ENCODE measurements at regions not wholly inside any gene's neighbourhood (a gene's known extent, or its start where the extent isn't known, plus 50 kb on each side); places are given as distances from the start of the nearest gene placed in this dataset.
"Not testable (repeated sequence)": the region's sequence is repeated elsewhere in the genome, so short reads cannot be mapped to it uniquely, and the experiment has no call there.

- DNase-seq (ENCODE audit: low read depth): no peak
These were observed 54.9 kb upstream of the ZBTB18 start for GRCh38 chr1:243996223-243996622.

GRCh38 chr1:243991650-243992049 lies 59.4 kb upstream of the ZBTB18 start:
- peak; percentile 14 for DNase-seq (ENCODE audit: low read depth)

- no peak for DNase-seq (ENCODE audit: low read depth)
These were observed 66.3 kb upstream of the ZBTB18 start for GRCh38 chr1:243984788-243985187.

- no peak for DNase-seq (ENCODE audit: low read depth)
These were observed 68.5 kb upstream of the ZBTB18 start for GRCh38 chr1:243982447-243983018.

GRCh38 chr1:243980471-243980870 lies 70.6 kb upstream of the ZBTB18 start:
- DNase-seq (ENCODE audit: low read depth): no peak

GRCh38 chr1:243980071-243980470 lies 71.0 kb upstream of the ZBTB18 start:
- DNase-seq (ENCODE audit: low read depth): no peak

GRCh38 chr1:243979396-243979795 lies 71.7 kb upstream of the ZBTB18 start:
- no peak for DNase-seq (ENCODE audit: low read depth)

GRCh38 chr1:243977094-243977493 lies 74.0 kb upstream of the ZBTB18 start:
- DNase-seq (ENCODE audit: low read depth): no peak

GRCh38 chr1:243974451-243975292 lies 76.4 kb upstream of the ZBTB18 start:
- DNase-seq (ENCODE audit: low read depth): no peak

GRCh38 chr1:243973169-243973568 lies 77.9 kb upstream of the ZBTB18 start:
- DNase-seq (ENCODE audit: low read depth): no peak

GRCh38 chr1:243970077-243970476 lies 81.0 kb upstream of the ZBTB18 start:
- DNase-seq (ENCODE audit: low read depth): no peak

- no peak for DNase-seq (ENCODE audit: low read depth)
These were observed 82.7 kb upstream of the ZBTB18 start for GRCh38 chr1:243968413-243968812.

- no peak for DNase-seq (ENCODE audit: low read depth)
These were observed 86.2 kb upstream of the ZBTB18 start for GRCh38 chr1:243964915-243965314.

- DNase-seq (ENCODE audit: low read depth): no peak
These were observed 87.5 kb upstream of the ZBTB18 start for GRCh38 chr1:243963571-243963970.

- DNase-seq (ENCODE audit: low read depth): no peak
These were observed 88.5 kb upstream of the ZBTB18 start for GRCh38 chr1:243962541-243962940.

- no peak for DNase-seq (ENCODE audit: low read depth)
These were observed 91.1 kb upstream of the ZBTB18 start for GRCh38 chr1:243959998-243960397.

GRCh38 chr1:243957141-243957540 lies 93.9 kb upstream of the ZBTB18 start:
- DNase-seq (ENCODE audit: low read depth): no peak

- DNase-seq (ENCODE audit: low read depth): no peak
These were observed 94.6 kb upstream of the ZBTB18 start for GRCh38 chr1:243956450-243956849.

GRCh38 chr1:243951207-243951606 lies 99.9 kb upstream of the ZBTB18 start:
- not testable (repeated sequence) for DNase-seq (ENCODE audit: low read depth)

GRCh38 chr1:243950166-243950565 lies 100.1 kb upstream of the AKT3 start:
- peak; percentile 77 for DNase-seq (ENCODE audit: low read depth)

GRCh38 chr1:243946946-243947345 lies 96.9 kb upstream of the AKT3 start:
- no peak for DNase-seq (ENCODE audit: low read depth)

- no peak for DNase-seq (ENCODE audit: low read depth)
These were observed 96.2 kb upstream of the AKT3 start for GRCh38 chr1:243946253-243946652.

- DNase-seq (ENCODE audit: low read depth): no peak
These were observed 95.7 kb upstream of the AKT3 start for GRCh38 chr1:243945727-243946126.

All from HS-5 (cell line).